Epithelial cell of proximal tubule (primary cell): ENCODE measurements at regions not wholly inside any gene's neighbourhood (a gene's known extent, or its start where the extent isn't known, plus 50 kb on each side); places are given as distances from the start of the nearest gene placed in this dataset.

ENCODE experiments used
- DNase-seq: peaks from one replicate; pipeline ENCODE4 v3.0.0-alpha.2; 2011; ENCODE audit warnings: low read depth
- H3K4me3 ChIP-seq: 2 replicates; pipeline ENCODE4 v1.5.1; 2011; ENCODE audit warnings: low read depth, mild to moderate bottlenecking, low read length
- TF ChIP-seq, protein P1 (sequence below): conservative IDR thresholded peaks from 2 replicates; pipeline ENCODE4 v1.5.1; 2012; ENCODE audit warnings: low read depth, mild to moderate bottlenecking, low read length

DNA sequence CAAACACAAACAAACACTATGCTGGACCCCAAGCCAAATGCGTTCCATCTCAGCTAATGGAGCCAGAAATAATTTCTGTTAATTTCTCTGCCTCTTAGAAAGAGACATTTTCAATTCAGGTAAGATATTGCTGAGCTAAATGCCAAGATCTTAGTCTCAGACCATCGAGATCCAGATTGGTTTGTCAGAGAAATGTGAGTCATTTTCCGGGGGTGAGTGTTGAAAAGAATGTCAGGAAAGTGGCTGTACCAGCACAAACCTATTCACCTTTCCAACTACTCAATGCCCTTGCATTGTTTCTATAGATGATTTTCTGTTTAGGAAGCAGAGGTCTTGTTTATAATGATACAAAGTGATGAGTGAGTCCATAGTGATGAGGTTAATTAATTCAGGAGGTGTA, 266.8 kb upstream of the TSHZ3 start:
- H3K4me3 ChIP-seq: no peak overlapping the region
- TF ChIP-seq, protein P1, sequence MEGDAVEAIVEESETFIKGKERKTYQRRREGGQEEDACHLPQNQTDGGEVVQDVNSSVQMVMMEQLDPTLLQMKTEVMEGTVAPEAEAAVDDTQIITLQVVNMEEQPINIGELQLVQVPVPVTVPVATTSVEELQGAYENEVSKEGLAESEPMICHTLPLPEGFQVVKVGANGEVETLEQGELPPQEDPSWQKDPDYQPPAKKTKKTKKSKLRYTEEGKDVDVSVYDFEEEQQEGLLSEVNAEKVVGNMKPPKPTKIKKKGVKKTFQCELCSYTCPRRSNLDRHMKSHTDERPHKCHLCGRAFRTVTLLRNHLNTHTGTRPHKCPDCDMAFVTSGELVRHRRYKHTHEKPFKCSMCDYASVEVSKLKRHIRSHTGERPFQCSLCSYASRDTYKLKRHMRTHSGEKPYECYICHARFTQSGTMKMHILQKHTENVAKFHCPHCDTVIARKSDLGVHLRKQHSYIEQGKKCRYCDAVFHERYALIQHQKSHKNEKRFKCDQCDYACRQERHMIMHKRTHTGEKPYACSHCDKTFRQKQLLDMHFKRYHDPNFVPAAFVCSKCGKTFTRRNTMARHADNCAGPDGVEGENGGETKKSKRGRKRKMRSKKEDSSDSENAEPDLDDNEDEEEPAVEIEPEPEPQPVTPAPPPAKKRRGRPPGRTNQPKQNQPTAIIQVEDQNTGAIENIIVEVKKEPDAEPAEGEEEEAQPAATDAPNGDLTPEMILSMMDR: no peak
- DNase-seq: no peak

DNA sequence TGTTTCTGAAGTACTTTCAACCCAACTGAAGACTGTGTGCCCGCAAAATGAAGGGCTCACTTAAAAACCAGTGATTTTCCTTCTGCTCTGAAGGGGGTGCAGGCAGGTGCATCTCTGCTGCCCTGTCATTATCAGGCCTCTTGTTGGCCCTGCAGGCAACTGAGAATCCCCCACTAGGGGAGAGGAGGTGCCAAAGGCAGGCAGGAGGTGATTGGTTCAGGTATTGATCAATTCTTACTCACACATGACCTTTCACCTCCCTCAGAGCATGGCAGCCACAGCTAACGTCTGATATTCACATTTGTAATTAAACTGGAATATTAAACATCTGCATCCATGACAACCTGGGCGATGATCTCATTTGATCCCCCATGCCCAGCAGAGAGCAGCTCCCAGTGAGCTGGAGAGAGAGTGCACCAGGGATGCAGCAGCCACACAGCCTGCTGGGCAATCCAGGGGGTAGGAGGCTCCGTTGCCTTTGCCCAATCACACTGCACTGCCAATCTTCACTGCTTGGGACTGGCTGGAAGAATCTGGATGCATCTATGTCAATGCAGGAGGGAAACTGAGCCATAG, 267.9 kb upstream of the TSHZ3 start:
- no peak for DNase-seq
- TF ChIP-seq, protein P1: no peak
- H3K4me3 ChIP-seq: no peak overlapping the region

DNA sequence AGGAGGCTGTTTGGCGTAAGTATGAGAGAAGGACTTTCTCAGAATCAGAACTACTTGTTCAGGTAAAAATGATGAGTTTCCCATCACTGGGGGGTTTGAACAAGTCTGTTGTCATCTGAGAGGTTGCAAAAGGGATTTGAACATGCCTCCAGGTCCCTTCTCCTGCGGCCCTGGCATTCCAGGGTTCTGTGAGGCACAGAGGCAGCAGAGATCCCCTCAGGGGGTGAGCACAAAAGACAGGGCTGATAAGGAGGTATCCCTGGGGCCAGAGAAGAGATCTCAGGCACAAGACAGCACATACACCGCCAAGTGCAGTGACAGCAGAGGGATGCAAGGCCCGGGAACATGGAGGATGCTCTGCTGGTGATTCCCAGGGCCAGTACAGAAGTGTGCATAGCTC, 275.8 kb upstream of the TSHZ3 start:
- TF ChIP-seq, protein P1: no peak
- no peak overlapping the region for H3K4me3 ChIP-seq
- DNase-seq: no peak

DNA sequence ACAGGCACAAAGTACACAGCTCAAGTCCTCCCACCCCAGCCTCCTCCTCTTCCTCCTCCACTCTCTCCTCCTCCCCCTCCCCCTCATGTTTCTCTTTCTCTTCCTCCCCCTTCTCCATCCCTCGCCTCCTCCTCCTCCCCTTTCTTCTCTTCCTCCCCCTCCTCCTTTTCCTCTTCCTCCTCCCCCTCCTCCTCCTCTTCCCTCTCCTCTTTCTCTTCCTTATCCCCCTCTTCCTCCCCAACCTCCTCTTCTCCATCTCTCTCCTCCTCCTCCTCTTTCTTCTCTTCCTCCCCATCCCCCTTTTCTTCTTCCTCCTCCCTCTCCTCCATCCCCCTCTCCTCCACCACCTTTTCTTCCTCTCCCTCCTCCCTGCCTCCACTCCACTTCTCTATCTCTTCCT, 276.3 kb upstream of the TSHZ3 start:
- H3K4me3 ChIP-seq: no peak overlapping the region
- DNase-seq: no peak
- TF ChIP-seq, protein P1: no peak

DNA sequence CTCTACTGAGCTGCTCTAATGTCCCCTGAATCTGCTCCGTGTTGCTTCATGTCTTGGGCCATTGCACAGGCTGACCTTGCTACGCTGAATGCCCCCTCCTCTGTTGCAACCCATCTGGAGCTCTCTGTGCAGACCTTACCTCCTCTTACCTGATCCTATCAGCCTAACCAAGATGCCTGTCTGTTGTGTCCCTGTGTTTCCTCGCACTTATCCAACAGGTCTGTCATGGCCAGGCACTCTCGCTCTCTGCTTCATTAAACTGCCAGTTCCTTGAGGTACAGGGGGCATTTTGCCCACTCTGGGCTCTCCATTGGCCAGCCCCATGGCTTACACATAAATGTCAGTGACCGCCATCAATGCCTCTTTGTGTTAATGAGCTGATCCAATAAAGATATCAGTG, 277.7 kb upstream of the TSHZ3 start:
- no peak overlapping the region for H3K4me3 ChIP-seq
- TF ChIP-seq, protein P1: no peak
- no peak for DNase-seq

DNA sequence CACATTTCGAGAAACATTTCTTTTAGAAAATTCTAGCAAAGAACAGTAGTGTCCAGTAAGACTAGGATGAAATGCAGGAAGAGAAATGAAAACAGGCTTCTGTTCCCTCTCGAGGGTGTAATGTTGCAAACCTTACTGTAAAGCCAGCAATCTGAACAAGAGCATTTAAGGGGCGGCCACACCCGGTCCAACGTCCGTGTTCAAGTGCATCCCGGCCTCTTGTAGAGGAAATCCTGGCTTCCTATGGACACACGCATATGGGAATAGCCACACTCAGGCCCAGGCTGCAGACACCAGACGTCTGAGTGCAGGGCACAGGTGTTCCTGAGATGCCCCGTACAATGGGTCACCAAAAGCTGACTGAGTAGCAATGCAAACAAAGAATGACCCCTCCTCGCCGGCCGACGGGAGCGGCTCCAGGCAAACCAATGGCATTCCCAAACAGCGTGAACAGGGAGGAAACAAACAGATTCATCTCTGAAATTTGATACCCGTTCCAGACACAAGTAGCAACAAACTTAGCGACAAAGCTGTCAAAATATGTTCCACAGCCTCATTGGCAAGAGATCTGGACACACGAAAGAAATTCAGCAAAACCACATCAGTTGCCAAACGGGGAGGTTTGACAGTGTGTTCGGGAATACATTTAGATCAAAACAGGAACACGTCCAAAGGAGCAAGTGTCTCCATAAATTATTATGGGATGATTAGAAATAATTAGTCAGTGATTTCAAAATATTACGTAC, 278.6 kb upstream of the TSHZ3 start:
- TF ChIP-seq, protein P1: no peak
- H3K4me3 ChIP-seq: no peak overlapping the region
- DNase-seq: no peak
